HFF-Myc (cell line): ENCODE measurements at regions not wholly inside any gene's neighbourhood (a gene's known extent, or its start where the extent isn't known, plus 50 kb on each side); places are given as distances from the start of the nearest gene placed in this dataset.
"Not testable (repeated sequence)": the region's sequence is repeated elsewhere in the genome, so short reads cannot be mapped to it uniquely, and the experiment has no call there.

Experiments
- DNase-seq: peaks from one replicate; pipeline ENCODE4 v3.0.0-alpha.2; 2011; ENCODE audit warnings: low read depth; ENCODE audit errors: extremely low read depth
- H3K4me3 ChIP-seq: replicated peaks from 2 replicates; pipeline ENCODE4 v1.5.1; 2011; ENCODE audit warnings: low read depth, mild to moderate bottlenecking, control low read depth, low read length
- TF ChIP-seq, protein P1 (sequence below): IDR thresholded peaks from 2 replicates; pipeline ENCODE4 v1.5.1; 2012; ENCODE audit warnings: mild to moderate bottlenecking, low read depth, low read length, control low read depth; ENCODE audit errors: missing control alignments

DNA sequence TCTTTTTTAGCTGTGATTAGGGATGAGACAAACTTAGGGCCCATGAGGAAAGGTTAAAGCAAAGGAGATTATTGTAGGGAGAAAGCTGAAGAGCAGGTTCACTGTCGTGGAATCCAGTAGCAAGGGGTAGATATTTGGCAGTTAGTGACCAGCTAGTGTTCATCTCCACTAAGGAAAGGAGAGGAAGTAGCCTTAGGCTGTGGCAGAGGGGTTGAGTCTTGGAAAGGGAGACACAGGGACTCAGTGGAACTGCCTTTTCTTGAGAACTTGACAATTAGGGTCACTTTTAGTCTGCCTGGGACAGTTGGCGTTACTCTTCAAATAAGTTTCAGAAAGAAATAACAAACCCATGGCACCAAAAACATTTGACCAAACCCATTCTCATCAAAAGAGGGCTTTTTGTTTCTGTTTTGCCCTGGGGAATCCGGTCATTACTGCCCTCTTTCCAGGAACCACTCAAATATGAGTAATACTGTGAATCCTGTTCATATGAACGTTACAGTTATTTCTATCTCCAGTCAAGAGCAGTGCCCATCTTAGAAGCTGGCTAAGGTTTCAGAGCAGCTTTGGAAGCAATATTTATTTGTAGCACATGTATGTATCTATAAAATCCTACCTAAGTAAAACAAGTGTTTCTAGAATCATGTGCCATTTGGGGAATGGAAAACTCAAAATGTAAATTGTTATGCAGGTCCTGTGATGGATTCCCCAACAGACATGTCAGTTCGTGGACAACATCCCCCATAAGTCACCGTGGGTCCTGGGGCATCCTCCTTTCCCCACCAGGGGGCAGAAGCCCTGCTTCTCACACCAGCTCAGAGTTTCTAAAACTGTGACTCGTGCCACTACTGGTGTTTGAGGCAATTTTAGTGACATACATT is 77.3 kb upstream of the PHLPP1 start:
- H3K4me3 ChIP-seq = no peak overlapping the region
- DNase-seq = no peak
- TF ChIP-seq, protein P1, sequence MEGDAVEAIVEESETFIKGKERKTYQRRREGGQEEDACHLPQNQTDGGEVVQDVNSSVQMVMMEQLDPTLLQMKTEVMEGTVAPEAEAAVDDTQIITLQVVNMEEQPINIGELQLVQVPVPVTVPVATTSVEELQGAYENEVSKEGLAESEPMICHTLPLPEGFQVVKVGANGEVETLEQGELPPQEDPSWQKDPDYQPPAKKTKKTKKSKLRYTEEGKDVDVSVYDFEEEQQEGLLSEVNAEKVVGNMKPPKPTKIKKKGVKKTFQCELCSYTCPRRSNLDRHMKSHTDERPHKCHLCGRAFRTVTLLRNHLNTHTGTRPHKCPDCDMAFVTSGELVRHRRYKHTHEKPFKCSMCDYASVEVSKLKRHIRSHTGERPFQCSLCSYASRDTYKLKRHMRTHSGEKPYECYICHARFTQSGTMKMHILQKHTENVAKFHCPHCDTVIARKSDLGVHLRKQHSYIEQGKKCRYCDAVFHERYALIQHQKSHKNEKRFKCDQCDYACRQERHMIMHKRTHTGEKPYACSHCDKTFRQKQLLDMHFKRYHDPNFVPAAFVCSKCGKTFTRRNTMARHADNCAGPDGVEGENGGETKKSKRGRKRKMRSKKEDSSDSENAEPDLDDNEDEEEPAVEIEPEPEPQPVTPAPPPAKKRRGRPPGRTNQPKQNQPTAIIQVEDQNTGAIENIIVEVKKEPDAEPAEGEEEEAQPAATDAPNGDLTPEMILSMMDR = peak; percentile 71

DNA sequence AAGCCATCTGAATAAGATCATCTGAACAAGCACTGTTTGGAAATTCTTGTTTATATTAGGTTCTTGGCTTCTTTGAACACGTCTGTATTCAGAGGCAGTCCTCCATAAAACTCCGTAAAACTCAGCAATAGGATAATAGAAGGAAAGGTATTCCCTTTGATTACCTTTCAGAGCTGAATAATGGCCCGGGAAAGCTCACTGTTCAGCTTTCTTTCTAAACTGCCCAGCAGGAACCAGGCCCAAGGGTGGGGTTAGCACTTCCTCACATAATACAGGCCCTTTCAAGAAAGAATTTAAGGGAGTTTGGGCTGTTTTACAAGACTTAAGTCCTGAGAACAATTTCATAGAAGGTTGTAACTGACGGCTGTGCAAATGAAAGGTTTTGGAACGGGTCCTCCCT is 72.2 kb upstream of the PHLPP1 start:
- H3K4me3 ChIP-seq = no peak overlapping the region

DNA sequence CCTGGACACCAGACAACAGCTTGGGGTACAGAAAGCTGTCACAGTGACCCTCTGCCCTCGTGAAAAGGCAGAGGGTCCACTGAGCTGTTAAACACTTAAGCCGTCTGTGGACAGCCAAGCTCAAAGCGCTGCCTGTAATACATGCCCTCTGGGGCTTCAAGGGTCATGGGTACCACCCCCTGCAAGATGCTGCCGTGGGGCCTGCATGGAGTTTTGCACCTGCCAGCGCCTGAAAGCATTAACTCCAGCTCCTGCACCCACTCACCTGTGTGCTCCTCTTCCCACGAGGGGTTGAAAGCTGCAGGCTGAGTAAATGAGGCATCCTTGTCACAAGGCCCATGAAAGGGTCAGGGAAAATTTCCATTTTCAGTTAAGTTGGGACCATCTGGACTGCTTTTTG is 70.6 kb upstream of the PHLPP1 start:
- no peak overlapping the region for H3K4me3 ChIP-seq
- DNase-seq = no peak
- TF ChIP-seq, protein P1 = no peak

More for the DNA sequence above, 72.2 kb upstream of the PHLPP1 start:
- TF ChIP-seq, protein P1 = no peak
- no peak for DNase-seq

DNA sequence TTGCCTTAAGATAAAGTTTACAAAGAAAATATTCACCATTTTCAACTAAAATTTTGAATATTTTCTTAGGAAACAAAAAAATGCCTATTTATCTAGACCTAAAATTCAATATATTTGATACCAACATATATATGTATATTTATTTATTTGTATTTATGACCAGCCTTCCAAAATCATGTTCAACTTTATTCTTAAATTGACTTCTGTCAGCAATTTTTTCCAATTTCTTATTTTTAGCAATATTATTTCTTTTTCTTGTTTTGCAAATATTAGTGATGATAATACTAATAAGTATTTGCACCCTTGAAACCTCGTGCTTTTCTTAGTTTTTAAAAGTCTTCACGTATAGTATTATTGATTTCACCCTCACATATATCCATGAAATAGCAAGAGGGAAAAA is 68.2 kb upstream of the PHLPP1 start:
- no peak for DNase-seq
- H3K4me3 ChIP-seq = no peak overlapping the region
- TF ChIP-seq, protein P1 = no peak

DNA sequence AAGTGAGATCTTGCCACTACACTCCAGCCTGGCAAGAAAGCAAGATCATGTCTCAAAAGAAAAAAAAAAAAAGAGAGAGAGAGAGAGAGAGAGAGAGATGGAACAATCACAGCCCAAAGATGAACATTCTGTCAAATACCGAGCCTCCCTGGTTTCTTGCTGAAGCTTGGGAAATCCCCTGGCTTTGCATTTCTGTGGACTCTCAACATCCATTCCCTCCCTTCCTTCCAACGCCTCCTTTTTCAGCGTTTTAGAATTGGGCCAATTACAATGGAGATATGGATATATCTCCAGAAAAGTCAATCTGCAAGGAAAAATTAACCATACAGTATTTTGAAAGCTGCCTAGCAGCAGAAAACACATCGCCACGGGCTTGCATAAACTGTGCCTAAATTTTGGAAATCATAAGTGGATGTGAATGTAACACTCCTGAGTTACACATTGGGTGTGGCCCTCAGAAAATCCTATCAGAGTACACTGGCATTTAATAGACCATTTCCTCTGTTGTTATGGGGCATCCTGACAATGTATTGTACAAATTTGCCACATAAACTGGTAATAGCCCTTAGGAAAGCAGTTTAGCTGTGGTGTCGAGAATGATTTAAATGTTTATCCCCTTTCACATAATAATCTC is 67.2 kb upstream of the PHLPP1 start:
- DNase-seq = no peak
- TF ChIP-seq, protein P1 = no peak
- no peak overlapping the region for H3K4me3 ChIP-seq

DNA sequence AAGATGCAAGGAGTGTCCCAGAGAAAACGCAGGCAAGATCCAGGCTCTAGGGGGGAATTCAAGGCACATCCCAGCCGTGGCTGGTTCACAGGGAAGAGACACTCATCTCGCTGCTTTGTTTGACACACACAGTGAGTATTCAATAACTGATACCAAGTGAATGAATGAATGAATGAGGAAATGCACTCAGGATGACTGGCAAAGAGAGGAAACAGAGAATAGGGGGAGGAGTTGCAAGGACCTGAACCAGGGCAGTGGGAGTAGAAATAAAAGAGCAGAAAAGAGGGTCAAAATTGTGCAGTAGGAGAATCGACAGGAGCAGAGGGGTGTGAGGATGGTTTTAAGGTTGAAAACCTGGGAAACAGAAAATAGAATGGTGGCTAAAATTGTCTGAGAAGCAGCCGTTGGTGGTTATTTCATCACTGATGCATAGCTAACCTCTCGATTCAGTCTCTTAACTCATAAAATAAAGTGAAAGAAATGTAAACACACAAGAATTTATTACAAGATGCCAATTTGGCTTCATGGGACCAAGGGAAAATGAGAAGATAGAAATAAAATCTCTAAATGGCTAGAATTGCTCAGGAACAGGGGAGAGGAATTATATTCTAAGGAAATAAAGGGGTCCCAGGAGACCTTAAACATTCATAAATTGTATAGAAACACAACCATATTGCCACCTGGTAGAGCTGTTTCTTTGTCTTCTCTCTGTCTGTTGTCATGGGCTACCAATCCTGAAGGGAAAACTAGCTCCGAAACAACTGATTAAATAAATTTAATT is 63.9 kb upstream of the PHLPP1 start:
- H3K4me3 ChIP-seq = no peak overlapping the region
- TF ChIP-seq, protein P1 = no peak
- no peak for DNase-seq

DNA sequence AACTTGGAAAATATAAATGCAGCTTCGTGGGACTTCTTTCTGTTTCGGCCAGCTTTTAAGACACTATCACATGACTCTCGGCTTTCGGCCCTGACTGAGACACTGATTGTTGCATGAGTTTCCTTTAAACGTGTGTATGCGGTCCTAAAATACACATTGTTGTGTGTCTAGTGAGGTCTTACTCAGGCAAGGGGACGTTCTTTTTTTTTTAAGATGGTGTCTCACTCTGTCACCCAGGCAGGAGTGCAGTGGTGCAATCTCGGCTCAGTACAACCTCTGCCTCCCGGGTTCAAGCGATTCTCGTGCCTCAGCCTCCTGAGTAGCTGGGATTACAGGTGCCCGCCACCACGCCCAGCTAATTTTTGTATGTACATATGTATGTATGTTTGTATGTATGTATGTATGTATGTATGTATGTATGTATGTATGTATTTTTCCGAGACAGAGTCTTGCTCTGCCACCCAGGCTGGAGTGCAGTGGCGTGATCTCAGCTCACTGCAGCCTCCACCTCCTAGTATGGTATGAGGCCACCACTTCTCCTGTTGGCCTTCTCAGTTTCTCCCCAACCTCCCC is 63.2 kb upstream of the PHLPP1 start:
- H3K4me3 ChIP-seq, DNase-seq: not testable (repeated sequence)
